SH-SY5Y (cell line): ENCODE measurements at regions not wholly inside any gene's neighbourhood (a gene's known extent, or its start where the extent isn't known, plus 50 kb on each side); places are given as distances from the start of the nearest gene placed in this dataset.

ENCODE experiments used
- GATA2 ChIP-seq: IDR thresholded peaks from 2 replicates; pipeline ENCODE4 v1.6.1; 2011; ENCODE audit warnings: mild to moderate bottlenecking, low read depth, low read length
- GATA3 ChIP-seq: IDR thresholded peaks from 2 replicates; pipeline ENCODE4 v1.6.1; 2011; ENCODE audit warnings: low read depth, mild to moderate bottlenecking, low read length, moderate library complexity

- no peak for TF ChIP-seq GATA2
- TF ChIP-seq GATA3 = no peak
Measured at GRCh38 chr15:95989392-95989791, 341.1 kb upstream of the NR2F2 start.

GRCh38 chr15:95990833-95991232, 339.7 kb upstream of the NR2F2 start:
- TF ChIP-seq GATA3 = no peak
- no peak for TF ChIP-seq GATA2

DNA sequence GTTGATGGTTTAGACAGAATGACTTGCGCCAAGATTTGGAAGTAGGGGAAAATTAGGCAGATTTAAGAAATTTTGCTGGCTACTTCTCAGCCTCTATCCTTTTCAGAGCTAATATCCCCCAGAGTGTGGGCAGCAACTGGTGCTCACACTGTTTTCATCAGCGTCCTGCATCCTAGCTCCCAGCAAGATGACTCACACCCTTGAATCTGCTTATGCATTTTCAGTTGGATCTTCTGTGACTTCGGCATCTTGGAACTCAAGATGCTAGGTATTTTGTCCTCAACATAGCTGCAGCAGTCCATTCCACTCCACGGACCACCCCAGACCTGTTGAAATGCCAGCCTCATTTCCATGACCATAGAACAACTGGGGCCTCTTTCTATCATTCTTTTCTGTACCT, 336.1 kb upstream of the NR2F2 start:
- TF ChIP-seq GATA2 = no peak

DNA sequence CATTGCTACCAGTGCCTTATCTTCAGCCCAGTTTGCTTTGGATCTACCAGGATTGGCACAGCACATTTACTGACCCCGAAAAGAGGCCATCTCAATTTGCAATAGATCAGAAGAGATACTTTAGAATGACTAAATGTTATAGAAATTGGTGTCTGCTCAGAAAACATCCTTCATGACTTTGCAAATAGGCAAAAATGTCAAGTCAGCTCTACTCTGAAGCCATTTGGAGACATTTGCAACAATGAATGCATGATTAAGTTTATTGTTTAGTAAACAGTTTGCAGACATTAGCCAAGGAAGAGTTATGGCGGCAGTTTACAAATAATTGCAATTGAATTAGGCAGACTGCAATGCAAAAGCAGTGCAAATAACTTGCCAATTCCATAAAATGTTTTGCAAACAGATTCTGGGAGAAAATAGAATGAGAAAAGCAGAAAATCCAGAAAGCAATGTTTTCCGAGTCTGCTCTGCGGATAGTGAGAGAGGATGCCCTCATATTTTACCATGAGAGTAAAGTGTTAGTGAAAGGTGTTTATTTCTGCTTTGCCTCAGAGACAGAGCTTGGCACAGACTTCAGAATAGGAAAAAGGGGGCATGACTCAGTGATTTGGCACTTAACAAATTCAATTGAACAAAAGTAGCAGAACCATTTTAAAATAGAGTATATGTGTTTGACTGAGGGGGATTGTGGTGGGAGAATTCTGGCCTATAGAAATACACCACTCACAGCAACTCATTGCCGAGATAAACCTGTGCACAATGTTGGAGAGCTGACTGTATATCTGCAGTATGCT, 334.9 kb upstream of the NR2F2 start:
- TF ChIP-seq GATA2 (no peak), GATA3 (no peak)

DNA sequence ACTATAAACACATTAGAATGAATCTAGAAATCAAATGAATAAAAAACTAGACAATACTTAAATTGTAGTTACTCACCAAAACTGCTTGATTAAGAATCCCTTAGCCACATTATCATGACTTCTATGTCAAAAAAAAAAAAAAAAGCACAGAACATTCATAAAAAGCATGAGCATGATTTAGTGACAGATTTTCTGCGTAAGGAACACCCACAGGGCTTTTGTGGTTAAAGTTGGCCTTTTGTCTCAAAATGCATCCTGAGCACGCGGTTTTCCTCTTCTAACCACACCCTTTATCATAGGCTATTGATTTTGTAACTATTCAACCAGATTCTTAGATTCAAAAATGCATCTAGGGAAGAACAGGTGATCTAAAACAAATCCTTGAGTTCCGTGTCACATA, 334.0 kb upstream of the NR2F2 start:
- no peak for TF ChIP-seq GATA3
- no peak for TF ChIP-seq GATA2

DNA sequence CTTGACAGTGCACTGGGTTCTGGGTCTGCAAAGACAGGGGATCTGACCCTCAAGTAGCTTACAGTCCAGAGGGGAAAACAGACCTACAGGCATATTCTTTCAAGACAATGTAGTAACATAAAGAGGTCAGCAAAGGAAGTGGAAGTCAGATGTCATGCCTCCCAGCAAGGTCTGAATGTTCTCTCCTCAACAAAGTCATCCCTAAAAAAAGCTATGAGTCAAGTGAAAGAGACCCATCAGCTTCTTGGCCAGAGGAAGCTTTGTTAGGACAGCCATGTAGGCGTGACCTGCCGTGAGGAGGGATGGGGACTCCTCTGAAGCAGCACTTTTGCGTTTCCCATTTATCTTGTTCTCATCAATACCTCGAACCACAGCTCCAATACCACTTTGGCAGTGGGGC, 331.6 kb upstream of the NR2F2 start:
- no peak for TF ChIP-seq GATA2
- TF ChIP-seq GATA3 = no peak

DNA sequence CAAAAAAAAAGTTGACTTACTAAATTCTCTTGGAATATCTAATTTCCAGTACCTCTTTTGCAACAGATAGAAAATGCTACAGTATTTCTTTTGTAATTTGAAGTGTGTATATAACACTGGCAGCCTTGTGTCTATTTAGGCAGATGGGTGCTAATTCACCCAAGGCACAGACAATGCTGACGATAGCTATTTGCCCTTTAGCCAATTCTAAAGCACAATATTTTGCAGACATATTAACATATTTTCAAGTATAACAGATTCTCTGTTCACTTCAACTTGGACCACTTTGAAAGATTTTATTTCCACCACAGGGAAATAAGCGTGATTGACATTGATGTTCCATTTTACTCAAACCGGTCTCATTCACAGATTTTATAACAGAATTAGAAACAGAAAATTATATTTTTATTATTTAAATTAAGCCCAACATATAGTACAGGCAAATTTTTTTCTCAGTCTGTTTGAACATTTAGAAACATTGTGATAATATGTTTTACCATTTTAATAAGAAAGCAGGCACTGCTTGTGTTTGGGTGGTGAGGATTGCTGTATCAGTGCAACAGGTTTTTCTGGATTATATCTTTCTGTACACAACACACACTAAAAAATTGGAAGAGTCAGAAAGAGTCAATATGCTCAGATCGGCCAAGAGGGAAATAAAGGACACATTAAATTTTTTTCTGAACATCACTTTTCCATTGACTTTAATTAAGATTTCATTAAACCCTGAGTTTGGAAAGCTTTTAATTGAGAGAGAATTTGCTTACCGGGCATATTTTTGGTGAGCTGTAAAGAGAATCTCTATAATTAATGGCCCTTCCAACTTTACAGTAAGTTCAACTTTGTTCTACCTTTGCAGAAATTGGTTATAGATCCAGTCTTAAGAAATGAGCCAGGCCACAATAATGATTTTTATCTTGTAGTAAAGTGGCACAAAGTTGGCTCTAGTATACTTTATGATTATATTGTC, 327.3 kb upstream of the NR2F2 start:
- TF ChIP-seq GATA3 (no peak), GATA2 (no peak)

DNA sequence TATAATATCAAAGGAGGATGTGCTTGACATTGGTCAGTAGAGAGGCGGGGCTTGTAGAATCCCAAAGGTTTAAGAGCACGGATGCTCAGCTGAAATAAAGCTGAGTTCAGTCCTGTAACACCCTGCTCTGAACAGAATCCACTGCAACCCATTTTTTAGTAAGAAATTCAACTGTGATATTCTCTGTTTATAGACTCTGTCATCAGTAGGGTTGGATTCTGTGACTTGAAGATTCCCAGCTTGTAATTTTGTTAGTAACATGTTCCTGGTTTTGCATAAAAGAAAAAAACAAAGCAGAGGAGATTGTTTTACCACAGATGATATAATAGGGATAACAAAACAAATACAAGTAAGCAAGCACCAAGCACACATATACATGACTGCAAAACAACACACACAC, 324.6 kb upstream of the NR2F2 start:
- TF ChIP-seq GATA2 (no peak), GATA3 (no peak)

DNA sequence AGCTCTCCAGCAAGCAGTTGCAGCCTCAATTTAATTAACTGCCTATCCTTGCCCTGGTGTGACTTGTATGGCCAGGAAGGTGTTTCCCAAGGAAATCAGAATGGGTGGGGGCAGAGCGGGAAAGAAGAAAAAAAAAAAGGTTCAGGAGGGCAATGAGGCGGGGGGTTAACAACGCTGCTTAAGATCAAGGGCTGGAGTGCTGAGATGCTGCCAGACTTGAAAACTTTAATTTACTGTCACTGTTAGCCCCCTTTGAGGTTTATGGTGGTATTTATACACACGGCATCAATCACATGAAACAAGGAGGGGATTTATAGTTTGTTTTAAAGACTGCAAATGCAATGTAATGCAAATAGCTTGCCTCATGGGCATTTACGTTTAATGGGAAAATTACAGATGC, 319.4 kb upstream of the NR2F2 start:
- TF ChIP-seq GATA3 = no peak
- TF ChIP-seq GATA2 = no peak

- TF ChIP-seq GATA2 = no peak
- TF ChIP-seq GATA3 = no peak
Measured at GRCh38 chr15:96014939-96015338, 315.6 kb upstream of the NR2F2 start.

DNA sequence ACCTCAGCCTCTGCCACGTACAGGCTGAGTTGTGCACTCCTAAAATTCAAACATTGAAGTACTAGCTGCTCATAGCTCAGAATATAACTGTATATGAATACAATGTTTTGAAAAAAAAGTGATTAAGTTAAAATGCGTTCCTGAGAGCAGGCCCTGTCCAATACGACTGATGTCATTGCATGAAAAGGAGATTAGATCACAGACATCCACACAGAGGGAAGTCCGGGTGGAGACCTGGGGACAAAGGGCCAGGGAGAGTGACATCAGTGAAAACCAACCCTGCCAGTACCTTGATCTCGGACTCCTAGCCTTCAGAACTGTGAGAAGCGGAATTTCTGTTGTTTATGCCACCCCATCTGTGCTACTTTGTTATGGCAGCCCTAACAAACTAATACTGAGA, 311.4 kb upstream of the NR2F2 start:
- TF ChIP-seq GATA2 (no peak), GATA3 (no peak)

GRCh38 chr15:96020133-96020532, 310.4 kb upstream of the NR2F2 start:
- no peak for TF ChIP-seq GATA2
- TF ChIP-seq GATA3 = no peak

- TF ChIP-seq GATA3 (no peak), GATA2 (no peak)
Measured at GRCh38 chr15:96020797-96021196, 309.7 kb upstream of the NR2F2 start.

- TF ChIP-seq GATA3 (no peak), GATA2 (no peak)
Measured at GRCh38 chr15:96023081-96023480, 307.4 kb upstream of the NR2F2 start.

DNA sequence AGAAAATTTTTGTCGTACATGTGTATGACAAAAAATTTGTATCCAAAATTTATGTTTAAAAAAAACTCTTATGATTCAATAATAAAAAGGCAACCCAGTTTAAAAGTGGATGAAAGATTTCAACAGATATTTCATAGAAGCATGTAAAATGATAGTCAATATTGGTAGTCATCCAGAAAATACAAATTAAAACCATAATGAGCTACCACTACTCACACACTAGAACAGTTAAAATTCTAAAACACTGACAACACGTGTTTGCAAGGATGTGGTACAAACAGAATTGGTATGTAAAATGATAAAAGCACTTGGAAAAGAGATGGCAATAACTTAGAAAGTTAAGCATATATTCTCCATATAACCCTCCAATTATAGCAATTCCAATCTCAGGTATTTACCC, 303.0 kb upstream of the NR2F2 start:
- TF ChIP-seq GATA2 (no peak), GATA3 (no peak)
